OCI-LY7 (cell line): ENCODE measurements at regions not wholly inside any gene's neighbourhood (a gene's known extent, or its start where the extent isn't known, plus 50 kb on each side); places are given as distances from the start of the nearest gene placed in this dataset.

Source experiments
- BruUV-seq: library from RNA; stranded (reverse); fragments of 400-500 nt; replicated peaks from 2 replicates; lab custom pipeline; 2021; lab: Mats Ljungman, UMichigan
- CTCF ChIA-PET: fragments of 300-600 bp; sonication (Branson Sonifier 250); formaldehyde crosslinking; loops from one replicate; lab custom pipeline; 2022; ENCODE audit warnings: antibody characterized with exemption; ENCODE audit not compliant: unreplicated experiment; lab: Charles Lee
- POLR2A ChIA-PET: fragments of 300-600 bp; sonication (Branson Sonifier 250); formaldehyde crosslinking; loops from one replicate; lab custom pipeline; 2022; ENCODE audit warnings: antibody characterized with exemption; lab: Charles Lee
- DNase-seq: peaks from one replicate; pipeline ENCODE4 v3.0.0-alpha.2; 2015; ENCODE audit warnings: low spot score
- H2AFZ ChIP-seq: fragments of 200-600 bp; sonication (generic), shearing (Covaris generic); 2 replicates; pipeline ENCODE4 v1.6.1; 2014; ENCODE audit warnings: mild to moderate bottlenecking, antibody characterized with exemption, low read length, moderate library complexity
- H3K27ac ChIP-seq: fragments of 200-600 bp; sonication (generic); 2 replicates; pipeline ENCODE4 v1.5.1; 2014; ENCODE audit warnings: mixed run types, low read depth, mild to moderate bottlenecking, moderate library complexity, low read length, inconsistent platforms; ENCODE audit not compliant: poor library complexity, severe bottlenecking
- H3K36me3 ChIP-seq: fragments of 200-600 bp; sonication (generic); 2 replicates; pipeline ENCODE4 v1.6.1; 2014; ENCODE audit warnings: mild to moderate bottlenecking, antibody characterized with exemption, low read length, moderate library complexity, mixed read lengths; ENCODE audit not compliant: insufficient read depth
- H3K4me1 ChIP-seq: fragments of 200-600 bp; sonication (generic); 2 replicates; pipeline ENCODE4 v1.5.1; 2014; ENCODE audit warnings: mild to moderate bottlenecking, low read length; ENCODE audit not compliant: insufficient read depth, poor library complexity, severe bottlenecking
- H3K4me2 ChIP-seq: fragments of 200-600 bp; sonication (generic); 2 replicates; pipeline ENCODE4 v1.6.1; 2014; ENCODE audit warnings: mild to moderate bottlenecking, low read length
- H3K4me3 ChIP-seq: fragments of 200-600 bp; sonication (generic); 2 replicates; pipeline ENCODE4 v1.5.1; 2014; ENCODE audit warnings: mild to moderate bottlenecking, low read depth, low read length; ENCODE audit not compliant: poor library complexity, severe bottlenecking
- H3K79me2 ChIP-seq: fragments of 200-600 bp; sonication (generic); 2 replicates; pipeline ENCODE4 v1.6.1; 2016; ENCODE audit warnings: low read depth, mild to moderate bottlenecking, low read length, moderate library complexity, mixed read lengths; ENCODE audit not compliant: insufficient read depth
- H3K9me2 ChIP-seq: fragments of 200-600 bp; sonication (generic); 2 replicates; pipeline ENCODE4 v1.6.1; 2016; ENCODE audit warnings: mild to moderate bottlenecking, low read length, mixed read lengths; ENCODE audit not compliant: insufficient read depth
- H3K9me3 ChIP-seq: fragments of 200-600 bp; sonication (generic); 2 replicates; pipeline ENCODE4 v1.6.1; 2014; ENCODE audit warnings: mild to moderate bottlenecking, mixed run types, low read length, mixed read lengths
- H4K20me1 ChIP-seq: fragments of 200-600 bp; sonication (generic); 2 replicates; pipeline ENCODE4 v1.6.1; 2014; ENCODE audit warnings: mild to moderate bottlenecking, antibody characterized with exemption, low read length, moderate library complexity, mixed read lengths; ENCODE audit not compliant: insufficient read depth
- EZH2phosphoT487 ChIP-seq: fragments of 200-600 bp; sonication (generic); IDR thresholded peaks from 2 replicates; pipeline ENCODE4 v1.6.1; 2018; ENCODE audit warnings: low read depth, borderline replicate concordance, mild to moderate bottlenecking, mixed run types, antibody characterized with exemption, low read length, moderate library complexity, mixed read lengths
- intact Hi-C: fragments of 100-400 bp; cut with micrococcal nuclease; formaldehyde crosslinking; loops from one replicate; pipeline ENCODE4 v1.10.0; 2022; ENCODE audit not compliant: unreplicated experiment
- TF ChIP-seq, protein P1 (sequence below): fragments of 200-600 bp; sonication (generic); conservative IDR thresholded peaks from 2 replicates; pipeline ENCODE4 v1.5.1; 2014; ENCODE audit warnings: mild to moderate bottlenecking, antibody characterized with exemption, low read length, moderate library complexity, mixed read lengths

DNA sequence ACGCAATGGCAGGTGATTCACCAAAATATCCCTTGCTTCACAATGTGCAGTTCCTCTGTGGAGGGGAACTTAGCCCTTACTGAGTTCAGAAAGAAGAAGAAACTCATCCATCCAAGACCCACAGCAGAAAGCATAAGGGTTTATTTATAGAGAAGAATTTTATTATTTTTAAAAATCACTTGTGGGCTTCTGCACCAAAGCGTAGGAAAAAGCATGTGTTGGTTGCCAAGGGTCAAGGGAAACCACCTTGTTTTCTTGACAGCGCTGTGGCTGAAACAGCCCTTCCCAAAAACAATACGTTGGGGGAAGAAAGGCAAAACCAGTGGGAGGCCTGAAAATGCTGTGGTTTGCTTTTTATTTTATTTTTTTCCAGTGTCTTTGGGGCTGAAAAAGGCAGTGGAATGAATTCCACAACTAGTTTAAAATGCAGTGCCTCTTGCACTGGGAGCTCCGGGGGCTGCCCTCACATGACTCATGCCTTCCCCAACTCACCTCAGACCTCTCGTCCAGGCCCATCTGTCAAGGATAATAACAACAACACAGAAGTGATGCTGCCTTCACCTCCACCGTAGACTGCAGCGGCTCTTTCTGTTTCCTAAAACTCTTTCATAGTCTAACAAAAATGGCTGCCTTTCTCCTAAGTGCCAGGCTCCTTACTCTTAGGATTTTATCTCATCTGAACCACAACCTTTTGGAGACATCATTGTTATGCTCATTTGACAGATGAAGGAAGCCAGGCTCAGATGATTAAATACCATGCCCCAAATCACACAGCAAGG is 224.2 kb upstream of the JUN start:
- Histone ChIP-seq H3K27ac (no peak overlapping the region), H3K4me2 (no peak overlapping the region), H3K9me3 (no peaks in the 10 kb centered on the region), H3K36me3 (no peaks in the 10 kb centered on the region), H3K79me2 (no peaks in the 10 kb centered on the region), H4K20me1 (no peaks in the 10 kb centered on the region), H3K9me2 (no peaks in the 10 kb centered on the region), H3K4me3 (no peak overlapping the region), H3K4me1 (no peaks in the 10 kb centered on the region), H2AFZ (peak overlapping the region; percentile 28; the same call in 1 of the 2 replicates)
- ChIA-PET CTCF (no interaction called here), POLR2A (no interaction called here)
- no peak for TF ChIP-seq EZH2phosphoT487
- TF ChIP-seq, protein P1, sequence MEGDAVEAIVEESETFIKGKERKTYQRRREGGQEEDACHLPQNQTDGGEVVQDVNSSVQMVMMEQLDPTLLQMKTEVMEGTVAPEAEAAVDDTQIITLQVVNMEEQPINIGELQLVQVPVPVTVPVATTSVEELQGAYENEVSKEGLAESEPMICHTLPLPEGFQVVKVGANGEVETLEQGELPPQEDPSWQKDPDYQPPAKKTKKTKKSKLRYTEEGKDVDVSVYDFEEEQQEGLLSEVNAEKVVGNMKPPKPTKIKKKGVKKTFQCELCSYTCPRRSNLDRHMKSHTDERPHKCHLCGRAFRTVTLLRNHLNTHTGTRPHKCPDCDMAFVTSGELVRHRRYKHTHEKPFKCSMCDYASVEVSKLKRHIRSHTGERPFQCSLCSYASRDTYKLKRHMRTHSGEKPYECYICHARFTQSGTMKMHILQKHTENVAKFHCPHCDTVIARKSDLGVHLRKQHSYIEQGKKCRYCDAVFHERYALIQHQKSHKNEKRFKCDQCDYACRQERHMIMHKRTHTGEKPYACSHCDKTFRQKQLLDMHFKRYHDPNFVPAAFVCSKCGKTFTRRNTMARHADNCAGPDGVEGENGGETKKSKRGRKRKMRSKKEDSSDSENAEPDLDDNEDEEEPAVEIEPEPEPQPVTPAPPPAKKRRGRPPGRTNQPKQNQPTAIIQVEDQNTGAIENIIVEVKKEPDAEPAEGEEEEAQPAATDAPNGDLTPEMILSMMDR = no peak
- intact Hi-C loops = no loop called here
- BruUV-seq = no TSS peak
- DNase-seq = no peak

DNA sequence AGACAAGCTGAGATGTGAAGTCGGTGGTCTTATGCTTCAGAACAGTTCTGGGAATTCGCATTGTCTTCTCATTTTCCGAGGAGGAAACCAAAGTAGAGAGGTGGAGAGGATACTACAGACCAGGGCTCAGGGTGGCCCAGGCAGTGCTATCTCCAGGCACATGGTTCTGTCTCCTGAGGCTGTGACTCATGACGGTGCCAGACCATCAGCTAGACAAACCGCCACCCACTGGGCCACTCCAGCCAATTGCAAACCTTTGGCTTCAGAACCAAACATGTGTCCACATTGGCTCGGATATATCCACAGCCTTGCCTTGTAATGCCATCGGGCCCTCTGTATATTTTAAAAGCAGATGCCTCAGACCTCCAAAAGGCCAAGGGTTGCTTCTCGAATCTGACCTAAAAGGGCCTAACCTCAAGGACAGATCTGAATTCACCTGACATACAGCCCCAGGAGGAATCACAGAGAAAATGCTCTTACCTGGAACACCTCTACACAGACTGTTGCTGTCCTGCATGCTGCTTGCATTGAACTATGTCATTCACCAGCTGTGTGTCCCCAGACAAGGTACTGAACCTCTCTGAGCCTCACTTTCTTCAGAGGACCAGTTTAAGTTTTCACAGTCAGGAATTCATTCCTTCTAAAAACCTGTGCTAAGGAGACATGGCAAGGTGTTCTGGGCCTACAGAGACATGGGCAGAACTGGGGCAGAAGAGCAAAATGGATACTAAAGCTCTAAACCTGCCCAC is 224.9 kb upstream of the JUN start:
- H3K4me2 ChIP-seq = no peak overlapping the region
- H2AFZ ChIP-seq = no peak overlapping the region; the same call in 1 of the 2 replicates
- no peaks in the 10 kb centered on the region for H3K36me3 ChIP-seq
- H3K9me2 ChIP-seq = no peaks in the 10 kb centered on the region
- H3K79me2 ChIP-seq = no peaks in the 10 kb centered on the region
- TF ChIP-seq, protein P1 = no peak
- TF ChIP-seq EZH2phosphoT487 = no peak
- BruUV-seq = no TSS peak
- ChIA-PET CTCF (no interaction called here), POLR2A (no interaction called here)
- no peak for DNase-seq
- H3K4me1 ChIP-seq = peaks cover 7% of the 10 kb centered on the region
- no peak overlapping the region for H3K4me3 ChIP-seq
- no peaks in the 10 kb centered on the region for H3K9me3 ChIP-seq
- no peaks in the 10 kb centered on the region for H4K20me1 ChIP-seq
- intact Hi-C loops = no loop called here
- H3K27ac ChIP-seq = no peak overlapping the region
